ENCODE measurements at regions not wholly inside any gene's neighbourhood (a gene's known extent, or its start where the extent isn't known, plus 50 kb on each side); places are given as distances from the start of the nearest gene placed in this dataset.

DNA sequence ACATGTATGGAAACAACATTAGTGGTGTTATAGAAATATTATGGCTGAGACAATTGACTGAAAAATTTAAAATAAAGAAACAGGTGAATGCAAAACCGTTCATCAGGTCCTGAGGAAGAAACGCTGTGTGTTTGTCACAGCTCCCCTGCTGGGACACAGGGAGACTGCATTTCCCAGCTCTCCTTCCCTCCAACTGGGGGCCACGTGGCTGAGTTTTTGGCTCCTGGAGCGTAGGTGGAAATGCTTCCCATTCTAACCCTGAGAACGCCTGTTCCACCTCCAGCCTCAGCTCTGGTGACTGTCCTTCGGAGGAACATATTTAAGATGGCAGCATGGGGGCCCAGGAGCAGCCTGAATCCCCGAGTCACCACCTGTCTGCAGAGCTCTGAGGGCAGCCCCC, 398.6 kb downstream of the BRD1 start:
- no peak overlapping the region for H3K4me3 ChIP-seq (ENCODE audit: low read depth, low read length)

DNA sequence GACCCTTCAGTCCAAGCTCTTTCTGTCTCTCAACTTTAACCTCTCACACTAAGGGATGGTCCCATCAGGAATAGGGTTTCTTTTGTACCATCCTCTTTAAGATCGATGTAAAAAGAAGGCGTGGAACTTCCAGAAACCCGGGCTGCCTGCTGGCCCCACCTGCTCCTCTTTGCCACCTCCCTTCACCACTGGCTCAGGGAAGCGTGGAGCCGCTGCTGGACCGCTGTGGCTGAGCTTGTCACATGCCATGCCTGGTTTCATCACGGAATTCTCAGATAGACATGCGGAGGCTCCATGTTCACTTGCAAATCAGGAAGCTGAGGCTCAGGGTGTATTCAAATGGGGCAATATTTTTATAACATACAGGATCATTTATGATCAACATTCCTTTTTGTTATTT, 399.7 kb downstream of the BRD1 start:
- no peak overlapping the region for H3K4me3 ChIP-seq (ENCODE audit: low read depth, low read length)

DNA sequence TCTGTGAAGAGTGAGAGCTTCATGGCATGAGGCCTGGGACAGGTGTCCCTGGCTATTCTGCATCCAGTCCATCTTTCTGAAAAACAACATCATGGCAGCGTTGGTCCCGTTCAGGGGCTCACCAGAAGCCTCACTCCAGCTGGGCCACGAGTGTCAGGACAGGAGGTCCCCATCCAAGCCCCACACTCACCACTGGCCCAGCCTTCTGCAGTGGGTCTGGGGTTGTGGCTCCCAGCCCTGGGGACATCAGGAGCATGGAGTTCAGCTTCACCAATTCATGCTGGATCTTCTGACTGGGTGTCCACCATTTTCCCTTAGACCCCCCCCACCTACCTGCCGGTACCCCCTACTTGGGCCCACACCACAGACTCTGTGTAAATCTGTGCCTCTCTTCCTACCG, 400.3 kb downstream of the BRD1 start:
- no peak overlapping the region for H3K4me3 ChIP-seq (ENCODE audit: low read depth, low read length)

DNA sequence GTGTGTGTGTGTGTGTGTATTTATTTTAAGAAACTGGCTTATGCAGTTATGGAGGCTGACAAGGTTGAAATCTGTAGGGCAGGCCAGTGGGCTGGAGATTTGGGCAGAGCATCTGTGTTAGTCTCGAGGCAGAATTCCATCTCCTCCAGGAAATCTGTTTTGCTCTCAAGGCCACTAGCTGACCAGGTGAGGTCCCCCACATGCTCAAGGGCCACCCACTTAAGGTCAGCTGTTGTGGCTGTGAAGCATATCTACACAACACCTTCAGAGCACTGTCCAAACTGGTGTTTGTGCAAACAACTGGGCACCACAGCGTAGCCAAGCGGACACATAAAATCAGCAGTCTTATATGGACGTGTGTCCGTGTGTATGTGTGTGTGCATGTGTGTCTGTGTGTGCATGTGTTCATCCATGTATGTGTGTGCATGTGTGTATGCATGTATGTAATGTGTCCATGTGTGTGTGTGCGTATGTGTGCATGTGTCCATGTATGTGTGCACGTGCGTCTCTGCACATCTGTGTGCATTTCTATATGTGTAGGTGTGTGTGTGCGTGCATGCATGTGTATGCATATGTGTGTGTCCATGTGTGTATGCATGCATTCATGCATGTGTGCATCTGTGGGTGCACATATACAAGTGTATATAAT, 400.9 kb downstream of the BRD1 start:
- no peak overlapping the region for H3K4me3 ChIP-seq (ENCODE audit: low read depth, low read length)

DNA sequence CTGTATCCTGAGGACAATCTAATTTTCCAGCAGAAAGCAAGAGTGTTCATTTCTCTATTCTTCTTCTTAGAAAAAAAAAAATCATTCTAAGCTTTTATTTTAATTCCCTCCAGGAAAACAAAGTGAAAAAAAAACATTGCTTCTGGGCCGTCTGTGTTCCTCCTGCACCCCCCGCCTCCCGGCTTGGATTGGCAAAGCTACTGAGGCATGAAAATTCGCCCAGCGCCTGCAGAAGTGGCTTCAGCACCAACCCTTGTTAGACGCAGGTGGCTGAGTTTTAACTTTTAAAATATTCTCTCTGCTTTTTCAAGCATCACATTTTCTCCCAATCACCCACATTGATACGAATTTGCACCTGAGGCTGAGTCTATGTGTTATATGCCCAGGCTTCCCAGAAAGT, 401.6 kb downstream of the BRD1 start:
- no peak overlapping the region for H3K4me3 ChIP-seq (ENCODE audit: low read depth, low read length)

DNA sequence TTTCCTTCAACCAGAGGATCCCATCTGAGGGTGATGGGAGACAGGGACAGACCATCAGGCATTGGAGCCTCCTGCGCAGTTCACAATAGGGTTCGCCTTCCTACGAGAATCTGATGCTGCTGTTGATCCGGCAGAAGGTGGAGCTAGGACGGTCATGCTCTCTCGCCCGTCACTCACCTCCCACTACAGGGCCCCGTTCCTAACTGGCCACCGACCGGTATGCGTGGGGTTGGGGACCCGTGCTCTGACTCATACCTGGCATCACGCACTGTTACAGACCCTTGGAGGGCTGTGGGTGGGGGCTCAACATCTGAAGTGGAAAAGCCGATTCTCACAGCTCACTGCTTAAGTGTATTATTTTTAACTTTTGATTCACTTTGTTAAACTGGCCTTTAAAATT, 402.3 kb downstream of the BRD1 start:
- H3K4me3 ChIP-seq (ENCODE audit: low read depth, low read length), result no peak overlapping the region

DNA sequence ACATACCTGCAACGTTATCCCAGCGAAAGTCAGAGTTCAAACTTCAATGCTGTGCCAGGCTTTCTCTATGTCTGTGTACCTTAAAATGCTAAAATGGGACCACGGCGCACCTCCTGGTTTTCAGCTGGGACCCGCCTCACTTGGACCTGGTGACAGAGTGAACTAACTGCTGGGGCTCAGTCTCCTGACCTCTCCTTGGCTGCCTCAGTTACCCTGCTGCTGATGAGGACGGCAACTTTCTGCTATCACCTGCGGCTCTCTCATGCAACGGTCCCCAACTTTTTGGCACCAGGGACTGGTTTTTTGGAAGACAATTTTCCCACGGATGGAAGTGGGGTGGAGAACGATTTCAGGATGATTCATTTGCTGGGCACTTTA, 402.8 kb downstream of the BRD1 start:
- H3K4me3 ChIP-seq (ENCODE audit: low read depth, low read length), result no peak overlapping the region

DNA sequence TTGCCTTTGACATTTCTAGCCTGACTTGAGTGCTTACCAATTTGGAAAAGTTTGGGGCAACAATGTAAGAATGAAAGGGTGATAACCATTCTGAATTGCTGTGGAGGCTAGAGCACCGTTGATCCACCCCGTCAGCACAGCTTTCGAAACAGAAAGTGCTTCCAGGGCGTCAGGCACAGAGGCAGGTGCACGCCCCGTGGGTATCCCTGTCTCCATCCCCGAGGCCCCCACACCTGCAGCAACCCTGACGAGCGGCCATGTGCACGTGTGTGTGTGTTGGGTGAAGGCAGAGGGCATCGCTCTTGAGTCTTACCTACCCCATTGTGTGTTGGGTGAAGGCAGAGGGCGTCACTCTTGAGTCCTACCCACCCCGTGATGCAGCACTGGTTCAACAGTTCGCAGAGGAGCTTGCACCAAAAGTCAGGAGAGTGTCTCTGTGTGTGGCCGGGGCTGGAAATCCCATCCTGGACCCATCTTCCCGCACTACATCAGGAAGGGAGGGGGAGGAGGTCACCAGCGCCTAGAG, 404.5 kb downstream of the BRD1 start:
- no peak overlapping the region for H3K4me3 ChIP-seq (ENCODE audit: low read depth, low read length)

DNA sequence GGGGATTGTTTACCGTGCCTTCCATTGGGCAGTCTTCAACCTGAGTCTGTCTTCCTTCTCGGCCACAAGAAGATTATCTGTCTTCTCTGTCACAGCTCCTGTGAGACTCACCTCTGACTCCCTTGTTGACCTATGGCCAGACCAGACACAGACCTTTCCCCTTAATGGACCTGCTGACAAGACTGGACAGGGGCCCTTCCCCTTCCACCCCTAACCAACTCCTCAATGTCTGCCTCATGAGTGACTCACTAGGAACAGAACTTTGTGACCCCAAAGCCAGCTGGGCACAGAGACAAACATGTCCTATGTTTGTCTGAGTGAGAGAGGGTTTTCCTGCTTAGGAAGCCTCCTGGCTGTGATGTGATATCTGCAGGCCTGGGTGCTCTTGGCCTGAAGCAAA, 405.0 kb downstream of the BRD1 start:
- no peak overlapping the region for H3K4me3 ChIP-seq (ENCODE audit: low read depth, low read length)

DNA sequence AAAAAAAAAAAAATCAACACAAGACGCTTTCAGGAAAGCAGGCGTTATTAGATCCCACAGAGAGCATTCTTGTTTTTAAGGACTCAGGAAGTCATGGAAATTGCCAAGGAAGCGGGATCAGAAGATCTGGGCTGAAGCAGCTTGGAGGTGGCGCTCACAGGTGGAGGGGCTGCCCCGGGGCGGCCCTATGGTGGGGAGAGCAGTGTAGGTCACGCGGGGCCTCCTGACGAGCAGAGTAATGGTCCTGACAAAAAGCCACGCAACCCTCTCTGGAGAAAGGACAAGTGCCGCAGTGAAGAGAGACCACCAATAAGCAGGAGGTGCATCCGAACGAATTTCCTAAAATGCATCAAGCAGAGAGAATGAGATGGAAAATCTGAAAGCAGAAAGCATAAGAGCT, 407.0 kb downstream of the BRD1 start:
- H3K4me3 ChIP-seq (ENCODE audit: low read depth, low read length), result no peak overlapping the region

DNA sequence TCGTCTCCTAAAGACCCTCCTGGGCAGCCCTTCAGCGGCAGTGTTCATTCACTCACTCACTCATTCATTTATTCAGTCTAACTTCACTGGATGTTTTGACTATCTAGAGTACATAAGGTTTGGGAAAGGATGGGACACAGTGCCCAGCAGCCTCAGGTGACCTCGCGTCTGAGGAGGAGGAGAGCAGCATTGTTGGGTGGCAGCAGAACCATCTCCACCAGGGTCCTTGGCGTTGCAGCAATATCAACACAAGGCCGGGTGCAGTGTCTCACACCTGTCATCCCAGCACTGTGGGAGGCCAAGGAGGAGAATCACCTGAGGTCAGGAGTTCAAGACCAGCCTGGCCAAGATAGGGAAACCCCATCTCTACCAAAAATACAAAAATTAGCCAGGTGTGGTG, 408.0 kb downstream of the BRD1 start:
- no peak overlapping the region for H3K4me3 ChIP-seq (ENCODE audit: low read depth, low read length)

DNA sequence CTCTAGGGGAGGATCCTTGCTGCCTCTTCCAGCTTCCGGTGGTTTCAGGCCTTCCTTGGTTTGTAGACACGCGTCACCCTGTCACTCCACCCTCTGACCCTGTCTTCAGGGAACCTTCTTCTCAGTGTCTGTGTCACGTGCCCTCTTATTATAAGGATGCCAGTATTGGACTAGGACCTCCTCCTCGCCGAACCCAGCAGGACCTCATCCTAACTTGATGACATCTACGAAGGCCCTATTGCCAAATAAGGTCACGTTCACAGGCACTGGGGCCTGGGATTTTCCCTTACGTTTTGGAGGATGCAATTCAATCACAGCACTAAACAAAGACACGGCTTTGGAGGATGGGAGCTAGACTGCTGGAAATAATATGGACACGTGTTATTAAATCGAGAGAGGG, 408.7 kb downstream of the BRD1 start:
- H3K4me3 ChIP-seq (ENCODE audit: low read depth, low read length), result no peak overlapping the region

DNA sequence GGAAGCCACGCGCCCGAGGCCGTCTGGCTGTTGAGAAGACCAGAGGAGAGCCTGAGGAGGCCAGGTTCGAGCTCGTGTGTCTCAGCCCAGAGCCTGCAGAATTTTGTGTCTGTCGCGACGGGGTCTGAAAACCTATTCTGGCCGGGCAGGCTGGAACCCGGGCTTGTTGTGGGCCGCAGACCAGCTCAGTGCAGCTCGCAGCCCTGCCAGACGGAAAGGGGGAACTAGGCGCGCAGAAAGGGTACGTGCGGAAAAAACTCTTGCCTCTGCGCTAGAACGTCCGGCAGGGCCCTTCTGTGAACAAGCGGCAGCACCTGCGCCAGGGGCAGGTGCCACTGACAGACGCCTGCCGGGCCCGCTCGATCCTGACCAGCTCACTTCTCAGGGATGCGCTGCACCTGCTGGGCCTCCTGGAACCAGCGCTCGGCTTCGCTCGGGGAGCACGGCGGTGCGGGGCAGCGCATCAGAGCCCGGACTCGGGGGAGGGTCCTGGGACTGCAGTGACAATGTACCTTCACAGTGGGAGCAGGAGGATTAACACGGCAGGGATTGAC, 409.3 kb downstream of the BRD1 start:
- H3K4me3 ChIP-seq (ENCODE audit: low read depth, low read length), result no peak overlapping the region

DNA sequence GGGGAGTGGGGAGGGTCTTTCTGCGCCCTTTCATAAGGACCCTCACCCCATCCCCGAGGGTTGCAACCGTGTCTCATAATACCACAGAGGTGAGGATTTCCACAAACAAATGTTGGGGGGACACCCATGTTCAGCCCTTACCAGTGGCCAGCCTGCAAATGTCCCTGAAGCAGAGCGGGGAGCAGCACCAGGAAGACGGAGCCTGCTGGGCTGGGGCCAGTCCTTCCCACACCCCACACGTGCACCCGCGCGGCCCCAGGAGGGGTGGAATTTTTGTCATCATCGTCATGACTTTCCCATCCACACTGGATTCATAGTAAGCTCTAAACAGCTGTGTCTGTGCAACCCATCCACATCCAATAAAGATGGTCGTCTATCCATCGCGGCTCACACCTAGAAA, 409.8 kb downstream of the BRD1 start:
- no peak overlapping the region for H3K4me3 ChIP-seq (ENCODE audit: low read depth, low read length)

DNA sequence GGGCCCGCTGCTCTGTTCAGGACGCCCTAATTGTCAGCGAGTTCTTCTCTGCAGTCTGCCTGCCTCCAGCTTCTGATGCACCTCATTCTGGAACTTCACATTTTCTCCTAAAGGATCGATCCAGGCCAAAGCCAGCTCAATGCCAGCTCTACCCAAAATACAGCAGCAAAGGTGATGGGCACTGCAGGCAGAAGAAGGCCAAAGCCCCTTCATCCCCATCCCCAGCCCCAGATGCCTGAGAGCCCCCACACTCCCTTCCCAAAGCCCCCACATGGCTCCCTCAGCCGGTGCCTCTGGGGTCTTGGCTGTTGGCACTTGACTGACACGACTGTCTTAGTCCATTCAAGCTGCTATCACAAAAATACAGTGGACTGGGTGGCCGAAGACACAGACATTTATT, 410.3 kb downstream of the BRD1 start:
- H3K4me3 ChIP-seq (ENCODE audit: low read depth, low read length), result no peak overlapping the region

DNA sequence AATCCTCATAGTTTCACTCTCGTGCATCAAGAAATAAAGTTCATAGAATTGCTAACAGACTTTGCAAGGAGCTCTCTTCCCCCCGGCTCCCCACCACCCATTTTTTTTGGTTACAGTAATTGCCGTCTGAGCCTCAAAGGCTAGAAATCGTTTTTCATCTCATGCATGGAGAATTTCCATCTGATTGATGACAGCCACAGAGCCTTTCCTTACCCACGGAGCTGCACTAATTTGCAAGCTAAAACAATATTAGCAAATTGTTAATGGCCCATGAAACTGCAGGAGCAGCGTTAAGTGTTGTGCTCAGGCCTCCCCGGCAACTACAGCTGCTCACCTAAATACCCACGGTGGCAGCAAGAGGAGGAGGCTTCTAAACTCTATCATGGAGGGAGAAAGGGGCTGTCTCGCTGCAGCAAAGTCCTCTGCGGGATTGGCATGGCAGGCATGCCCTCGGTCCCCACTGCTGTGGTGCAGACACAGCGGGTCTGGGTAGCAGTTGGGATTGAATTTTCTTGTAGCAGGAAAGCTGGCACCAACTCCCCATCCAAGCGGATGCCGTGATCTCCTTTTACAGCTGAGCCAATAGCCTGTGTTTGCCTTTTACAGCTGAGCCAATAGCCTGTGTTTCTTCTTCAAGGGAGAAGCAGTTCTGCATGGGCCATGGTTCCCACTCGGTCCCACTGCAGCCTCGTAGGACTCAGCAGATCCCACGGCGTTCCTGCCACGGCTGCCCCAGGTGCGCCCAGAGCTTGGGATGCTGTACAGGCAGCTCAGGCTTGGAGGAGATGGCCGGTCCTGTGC, 412.3 kb downstream of the BRD1 start:
- H3K4me3 ChIP-seq (ENCODE audit: low read depth, low read length), result no peak overlapping the region

DNA sequence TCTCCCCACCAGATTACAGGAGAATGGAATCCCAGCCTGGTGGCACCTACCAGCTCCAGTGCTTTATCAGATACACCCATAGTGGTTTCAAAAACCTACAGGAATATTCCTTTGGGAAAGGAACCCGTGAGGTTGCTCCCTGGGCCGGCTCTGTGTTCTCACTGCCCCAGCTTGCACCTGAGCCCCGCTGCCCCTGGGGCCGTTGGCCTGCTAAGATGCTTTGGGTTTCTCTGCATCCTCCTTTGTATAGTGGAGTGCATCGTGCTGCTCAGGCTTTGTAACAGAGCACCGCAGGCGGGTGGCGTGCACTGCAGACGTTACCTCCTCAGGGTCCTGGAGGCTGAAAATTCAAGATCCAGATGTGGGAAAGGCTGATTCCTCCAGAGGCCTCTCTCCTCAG, 414.1 kb downstream of the BRD1 start:
- no peak overlapping the region for H3K4me3 ChIP-seq (ENCODE audit: low read depth, low read length)

DNA sequence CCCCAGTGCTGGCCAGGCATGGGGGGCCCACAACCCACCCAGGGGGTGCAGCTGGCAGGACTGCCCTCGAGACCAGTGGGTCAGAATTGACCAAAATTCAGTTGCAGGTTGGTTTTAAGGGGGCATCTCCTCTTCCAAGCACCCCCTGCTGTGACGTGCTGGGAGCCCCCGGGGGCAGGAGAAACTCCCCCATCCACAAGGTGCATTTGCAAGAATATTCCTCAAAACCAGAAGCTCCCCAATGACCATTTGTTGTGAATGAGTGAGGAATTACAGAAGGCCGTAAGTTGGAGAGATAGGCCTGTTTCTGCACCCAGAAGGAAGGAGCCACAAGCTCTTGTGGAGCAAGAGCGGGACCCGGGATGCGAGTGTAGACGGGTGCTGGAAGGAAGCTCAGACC, 414.5 kb downstream of the BRD1 start:
- no peak overlapping the region for H3K4me3 ChIP-seq (ENCODE audit: low read depth, low read length)

DNA sequence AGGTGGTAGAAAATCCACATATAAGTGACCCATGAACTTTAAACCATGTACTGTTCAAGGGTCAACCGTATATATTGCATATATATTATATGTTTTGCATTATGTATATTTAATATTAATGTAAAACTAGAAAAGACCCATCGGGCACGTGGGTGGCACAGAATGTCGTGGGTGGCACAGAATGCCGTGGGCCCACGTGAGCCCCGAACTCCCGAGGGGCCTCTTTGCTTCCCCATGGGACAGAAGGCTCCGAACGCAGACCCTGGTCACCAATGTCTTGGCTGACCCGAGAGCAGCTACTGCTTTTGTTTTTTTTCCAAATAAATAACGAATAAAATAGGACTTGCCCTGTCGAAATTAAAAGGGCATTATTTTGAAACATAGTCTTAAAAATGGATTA, 415.4 kb downstream of the BRD1 start:
- no peak overlapping the region for H3K4me3 ChIP-seq (ENCODE audit: low read depth, low read length)

DNA sequence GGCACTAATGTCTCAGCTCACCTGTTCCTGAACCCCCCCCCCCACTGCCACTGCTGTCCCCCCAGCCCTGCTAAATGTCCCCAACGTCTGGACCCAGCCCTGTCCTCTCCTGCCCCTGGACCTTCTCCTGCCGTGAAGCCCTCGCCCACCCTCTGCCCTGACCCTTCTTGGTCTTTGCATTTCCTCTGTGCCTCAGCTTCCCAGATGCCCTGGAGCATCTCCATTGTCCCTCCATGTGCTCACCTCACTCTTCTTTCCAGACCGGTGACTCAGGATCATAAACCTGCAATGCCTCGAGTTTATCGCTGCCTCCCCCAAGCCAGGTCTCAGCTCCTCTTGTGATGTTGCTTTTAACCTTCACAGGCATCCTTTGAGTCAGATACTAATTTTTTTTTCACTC, 416.4 kb downstream of the BRD1 start:
- no peak overlapping the region for H3K4me3 ChIP-seq (ENCODE audit: low read depth, low read length)

DNA sequence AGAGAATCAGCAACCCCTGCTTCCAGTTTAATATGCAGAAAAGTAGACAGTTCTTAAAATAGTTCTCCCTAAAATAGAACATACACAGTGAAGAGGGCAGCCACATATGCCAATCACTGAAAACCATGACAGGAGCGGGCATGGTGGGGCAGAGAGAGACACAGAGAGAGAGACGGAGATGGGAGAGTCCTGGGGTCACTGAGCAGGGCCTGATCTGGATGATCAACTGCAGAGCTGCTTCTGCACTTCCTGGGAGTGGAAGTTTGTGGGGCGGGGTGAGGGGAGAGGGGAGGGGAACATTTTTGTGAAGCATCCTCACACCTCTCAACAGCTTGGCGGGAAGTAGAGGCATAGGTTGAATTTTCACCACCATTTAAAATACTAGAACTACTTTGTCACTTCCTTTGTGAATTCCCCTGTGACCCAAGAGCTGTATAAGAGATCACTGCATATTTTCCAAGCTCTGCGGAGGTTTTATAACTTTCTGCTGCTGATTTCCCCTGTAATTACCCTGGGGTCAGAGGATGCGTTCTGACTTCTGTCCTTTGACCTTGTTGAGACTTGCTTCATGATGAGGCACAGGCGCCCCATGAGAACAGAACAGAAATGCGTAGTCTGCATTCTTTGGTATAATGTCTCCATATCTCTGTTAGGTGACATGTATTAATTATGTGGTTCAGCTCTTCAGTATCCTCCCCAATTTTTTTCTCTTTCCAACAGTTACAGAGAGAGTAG, 419.4 kb downstream of the BRD1 start:
- no peak overlapping the region for H3K4me3 ChIP-seq (ENCODE audit: low read depth, low read length)
